Fibroblast of lung (primary cell): ENCODE measurements at regions not wholly inside any gene's neighbourhood (a gene's known extent, or its start where the extent isn't known, plus 50 kb on each side); places are given as distances from the start of the nearest gene placed in this dataset.

Experiments
- DNase-seq, 2 donors: peaks; one replicate each; pipeline versions ENCODE4 v3.0.0 to v3.0.0-alpha.2; 2010; ENCODE audit warnings: low read depth in 2 of 2
- H2AFZ ChIP-seq: 2 replicates; pipeline ENCODE4 v1.5.1; 2012; ENCODE audit warnings: low read length, control low read depth, inconsistent platforms
- H3K27ac ChIP-seq: 2 replicates; pipeline ENCODE4 v1.5.1; 2011; ENCODE audit warnings: low read length, control low read depth; ENCODE audit not compliant: insufficient read depth
- H3K27me3 ChIP-seq: 2 replicates; pipeline ENCODE4 v1.5.1; 2011; ENCODE audit warnings: mild to moderate bottlenecking, low read length; ENCODE audit not compliant: control insufficient read depth, insufficient read depth
- H3K36me3 ChIP-seq: 2 replicates; pipeline ENCODE4 v1.5.1; 2011; ENCODE audit warnings: low read length; ENCODE audit not compliant: control insufficient read depth, insufficient read depth
- H3K4me1 ChIP-seq: 2 replicates; pipeline ENCODE4 v1.5.1; 2011; ENCODE audit warnings: low read length; ENCODE audit not compliant: control insufficient read depth, insufficient read depth; ENCODE audit errors: extremely low read depth
- H3K4me2 ChIP-seq: 2 replicates; pipeline ENCODE4 v1.5.1; 2011; ENCODE audit warnings: low read length, control low read depth; ENCODE audit not compliant: insufficient read depth; ENCODE audit errors: extremely low read depth
- H3K4me3 ChIP-seq, 4 experiments: fragments of 200-600 bp in 1 of 4; sonication (generic) in 1 of 4; replicated peaks in 1 of 4; 2 replicates each; pipeline ENCODE4 v1.5.1; 2011 to 2016; ENCODE audit warnings: low read length in 4 of 4, low read depth in 3 of 4, mild to moderate bottlenecking in 3 of 4, control low read depth in 2 of 4, inconsistent platforms in 1 of 4, mixed read lengths in 1 of 4; ENCODE audit not compliant: insufficient read depth in 1 of 4; ENCODE audit errors: control extremely low read depth in 1 of 4
- H3K79me2 ChIP-seq: 2 replicates; pipeline ENCODE4 v1.5.1; 2012; ENCODE audit warnings: mild to moderate bottlenecking, low read length, inconsistent platforms; ENCODE audit not compliant: control insufficient read depth, insufficient read depth
- H3K9ac ChIP-seq: 2 replicates; pipeline ENCODE4 v1.5.1; 2011; ENCODE audit warnings: mild to moderate bottlenecking, low read length, control low read depth; ENCODE audit not compliant: insufficient read depth
- H3K9me3 ChIP-seq: 2 replicates; pipeline ENCODE4 v1.5.1; 2012; ENCODE audit warnings: low read depth, low read length; ENCODE audit not compliant: control insufficient read depth, insufficient read depth
- H4K20me1 ChIP-seq: 2 replicates; pipeline ENCODE4 v1.5.1; 2011; ENCODE audit warnings: low read length; ENCODE audit not compliant: control insufficient read depth, insufficient read depth; ENCODE audit errors: extremely low read depth
- EZH2 ChIP-seq: IDR thresholded peaks from 2 replicates; pipeline ENCODE4 v1.5.1; 2012; ENCODE audit warnings: low read length, control low read depth, mild to moderate bottlenecking; ENCODE audit errors: missing control alignments
- TF ChIP-seq, protein P1 (sequence below), 2 donors: IDR thresholded peaks in 1 of 2; conservative IDR thresholded peaks in 1 of 2; 1 replicate in 1 of 2; 2 replicates in 1 of 2; pipeline ENCODE4 v1.5.1; 2011 to 2012; ENCODE audit warnings: low read length in 2 of 2, control low read depth in 1 of 2, inconsistent platforms in 1 of 2, low read depth in 1 of 2, mild to moderate bottlenecking in 1 of 2

DNA sequence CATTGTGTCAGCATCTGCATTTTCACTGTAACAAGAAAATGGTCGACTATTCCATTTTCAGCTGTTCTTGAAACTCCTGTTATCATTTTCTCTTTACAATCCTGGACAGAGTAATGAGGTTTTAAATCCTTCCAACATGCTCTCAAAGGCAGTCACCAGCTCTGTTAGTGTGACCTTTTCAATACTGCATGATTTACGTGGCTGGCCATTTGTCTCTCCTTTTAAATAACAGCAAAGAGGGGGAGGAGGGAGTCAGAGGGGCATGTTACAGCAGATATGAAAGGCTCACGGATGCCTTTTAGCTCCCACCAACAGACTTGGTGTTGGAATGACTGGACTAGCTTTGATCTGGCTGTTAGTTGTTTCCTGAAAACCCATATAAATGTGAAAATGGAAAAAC, 1251.2 kb downstream of the AACS start:
- no peaks in the 10 kb centered on the region for H3K27me3 ChIP-seq
- H3K36me3 ChIP-seq = no peaks in the 10 kb centered on the region
- DNase-seq = no peak
- no peaks in the 10 kb centered on the region for H3K9me3 ChIP-seq
- no peak for TF ChIP-seq EZH2
- TF ChIP-seq, protein P1, sequence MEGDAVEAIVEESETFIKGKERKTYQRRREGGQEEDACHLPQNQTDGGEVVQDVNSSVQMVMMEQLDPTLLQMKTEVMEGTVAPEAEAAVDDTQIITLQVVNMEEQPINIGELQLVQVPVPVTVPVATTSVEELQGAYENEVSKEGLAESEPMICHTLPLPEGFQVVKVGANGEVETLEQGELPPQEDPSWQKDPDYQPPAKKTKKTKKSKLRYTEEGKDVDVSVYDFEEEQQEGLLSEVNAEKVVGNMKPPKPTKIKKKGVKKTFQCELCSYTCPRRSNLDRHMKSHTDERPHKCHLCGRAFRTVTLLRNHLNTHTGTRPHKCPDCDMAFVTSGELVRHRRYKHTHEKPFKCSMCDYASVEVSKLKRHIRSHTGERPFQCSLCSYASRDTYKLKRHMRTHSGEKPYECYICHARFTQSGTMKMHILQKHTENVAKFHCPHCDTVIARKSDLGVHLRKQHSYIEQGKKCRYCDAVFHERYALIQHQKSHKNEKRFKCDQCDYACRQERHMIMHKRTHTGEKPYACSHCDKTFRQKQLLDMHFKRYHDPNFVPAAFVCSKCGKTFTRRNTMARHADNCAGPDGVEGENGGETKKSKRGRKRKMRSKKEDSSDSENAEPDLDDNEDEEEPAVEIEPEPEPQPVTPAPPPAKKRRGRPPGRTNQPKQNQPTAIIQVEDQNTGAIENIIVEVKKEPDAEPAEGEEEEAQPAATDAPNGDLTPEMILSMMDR (conservative IDR thresholded peaks at IDR 0.05 in 1 of 2, IDR thresholded peaks at IDR 0.05 in 1 of 2; ENCODE audit: low read depth in 1 of 2, low read length in 2 of 2) = no peak
- no peaks in the 10 kb centered on the region for H4K20me1 ChIP-seq
- H3K27ac ChIP-seq = no peak overlapping the region
- no peak overlapping the region for H3K4me2 ChIP-seq
- H3K9ac ChIP-seq = no peak overlapping the region
- no peak overlapping the region for H3K4me3 ChIP-seq
- H2AFZ ChIP-seq = no peak overlapping the region
- no peaks in the 10 kb centered on the region for H3K4me1 ChIP-seq
- no peaks in the 10 kb centered on the region for H3K79me2 ChIP-seq

DNA sequence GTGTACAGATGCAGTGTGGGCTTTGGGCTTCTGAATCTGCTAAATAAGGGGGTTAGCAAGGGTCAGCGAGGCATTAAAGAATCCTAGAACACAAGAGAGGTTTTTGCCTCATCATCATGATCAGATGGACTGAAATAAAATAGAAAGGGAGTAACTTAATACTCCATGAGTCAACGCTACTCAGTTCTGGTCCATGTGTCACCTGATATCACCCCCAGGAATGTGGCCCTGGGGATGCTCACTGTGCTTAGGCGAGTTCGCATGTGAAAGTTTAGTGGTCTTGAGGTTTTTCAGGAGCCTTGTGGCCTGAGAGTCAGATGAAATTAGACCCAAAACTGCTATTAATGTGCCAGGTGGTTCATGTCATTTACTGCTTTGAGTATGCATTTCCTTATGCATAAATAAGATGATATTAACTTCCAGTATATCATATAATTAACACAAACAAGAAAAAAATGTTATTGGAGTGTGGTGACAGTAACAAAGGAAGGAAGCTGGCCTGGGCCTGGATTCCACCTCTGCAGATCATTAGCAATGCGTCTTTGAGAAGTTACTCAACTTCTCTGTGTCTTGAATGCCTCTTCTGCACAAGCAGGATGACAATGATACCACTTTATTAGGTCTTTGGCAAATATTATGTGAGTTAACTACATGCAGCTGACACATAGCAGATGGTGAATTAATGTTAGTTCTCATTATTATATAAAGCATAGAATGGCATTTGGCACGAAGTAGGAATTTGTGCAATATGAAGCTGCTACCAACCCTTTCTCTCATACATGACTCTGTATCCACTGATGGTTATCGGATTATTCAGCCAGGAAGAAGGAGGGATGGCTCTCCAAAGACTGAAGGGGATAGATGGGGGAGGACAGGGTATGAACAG, 1272.6 kb downstream of the AACS start:
- no peaks in the 10 kb centered on the region for H4K20me1 ChIP-seq
- H3K36me3 ChIP-seq = no peaks in the 10 kb centered on the region
- no peak overlapping the region for H3K9ac ChIP-seq
- TF ChIP-seq EZH2 = no peak
- TF ChIP-seq, protein P1 (conservative IDR thresholded peaks at IDR 0.05 in 1 of 2, IDR thresholded peaks at IDR 0.05 in 1 of 2; ENCODE audit: low read depth in 1 of 2, low read length in 2 of 2) = no peak
- peak; percentile 48 to 94 for DNase-seq
- H3K4me1 ChIP-seq = no peaks in the 10 kb centered on the region
- H3K27ac ChIP-seq = no peak overlapping the region
- no peaks in the 10 kb centered on the region for H3K27me3 ChIP-seq
- no peak overlapping the region for H3K4me2 ChIP-seq
- H3K9me3 ChIP-seq = no peaks in the 10 kb centered on the region
- no peak overlapping the region for H2AFZ ChIP-seq
- H3K4me3 ChIP-seq = no peak overlapping the region
- no peaks in the 10 kb centered on the region for H3K79me2 ChIP-seq

DNA sequence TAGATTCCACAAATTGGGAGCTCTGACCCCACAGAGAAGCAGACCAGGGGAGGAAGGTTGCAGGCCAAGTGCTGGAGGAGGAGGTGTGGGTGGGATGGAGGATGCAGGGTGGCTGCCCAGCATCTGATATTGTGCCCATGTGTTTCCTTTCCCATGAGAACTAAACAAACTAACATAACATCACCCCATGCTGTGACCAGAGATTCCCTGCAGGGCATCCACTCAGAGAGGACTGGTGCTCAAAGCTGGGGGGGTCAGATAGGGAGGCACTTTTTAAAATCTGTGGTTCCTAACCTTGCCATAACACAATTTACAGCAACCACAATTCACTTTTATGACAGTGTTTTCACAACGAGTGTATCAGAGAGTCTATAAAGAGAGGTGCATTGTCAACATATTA, 1277.6 kb downstream of the AACS start:
- Histone ChIP-seq H3K4me3 (no peak overlapping the region), H3K9me3 (no peaks in the 10 kb centered on the region), H4K20me1 (no peaks in the 10 kb centered on the region), H3K79me2 (no peaks in the 10 kb centered on the region), H3K9ac (no peak overlapping the region), H3K27ac (no peak overlapping the region), H2AFZ (no peak overlapping the region), H3K4me2 (no peak overlapping the region), H3K4me1 (no peaks in the 10 kb centered on the region), H3K27me3 (no peaks in the 10 kb centered on the region), H3K36me3 (no peaks in the 10 kb centered on the region)
- no peak for DNase-seq
- TF ChIP-seq, protein P1 (conservative IDR thresholded peaks at IDR 0.05 in 1 of 2, IDR thresholded peaks at IDR 0.05 in 1 of 2; ENCODE audit: low read depth in 1 of 2, low read length in 2 of 2) = no peak
- no peak for TF ChIP-seq EZH2
